ENCODE measurements at regions not wholly inside any gene's neighbourhood (a gene's known extent, or its start where the extent isn't known, plus 50 kb on each side); places are given as distances from the start of the nearest gene placed in this dataset.

GRCh38 chrY:15466891-15467290 lies 942.6 kb downstream of the NLGN4Y start:
- ChIA-PET POLR2A (no interaction called here), CTCF (no interaction called here)
- no peak overlapping the region for H3K27ac Mint-ChIP-seq
- ATAC-seq (ENCODE audit: low read depth) (no peak), DNase-seq (no peak)
- peaks cover 5% of the 10 kb centered on the region for H3K4me1 Mint-ChIP-seq
- no peaks in the 10 kb centered on the region for H3K9me3 Mint-ChIP-seq
- no peaks in the 10 kb centered on the region for H3K36me3 Mint-ChIP-seq (ENCODE audit: low read depth)
- no peaks in the 10 kb centered on the region for H3K27me3 Mint-ChIP-seq
- intact Hi-C loops (cut with micrococcal nuclease): no loop called here
- no peak overlapping the region for H3K4me3 Mint-ChIP-seq
- no peak for TF ChIP-seq CTCF (IDR thresholded peaks at IDR 0.05)

- ATAC-seq (ENCODE audit: low read depth): no peak
- TF ChIP-seq CTCF (IDR thresholded peaks at IDR 0.05): no peak
These were observed 943.8 kb downstream of the NLGN4Y start for GRCh38 chrY:15468091-15468490.

GRCh38 chrY:15471371-15471770 lies 947.0 kb downstream of the NLGN4Y start:
- DNase-seq (no peak), ATAC-seq (ENCODE audit: low read depth) (no peak)
- POLR2A ChIA-PET: no interaction called here
- Mint-ChIP-seq H3K27me3 (no peaks in the 10 kb centered on the region), H3K4me3 (no peak overlapping the region), H3K36me3 (ENCODE audit: low read depth) (no peaks in the 10 kb centered on the region), H3K27ac (no peak overlapping the region), H3K9me3 (no peaks in the 10 kb centered on the region), H3K4me1 (no peaks in the 10 kb centered on the region)
- intact Hi-C loops (cut with micrococcal nuclease): no loop called here
- TF ChIP-seq CTCF (IDR thresholded peaks at IDR 0.05): no peak
- CTCF ChIA-PET: no interaction called here

More at GRCh38 chrY:15468091-15468490, 943.8 kb downstream of the NLGN4Y start:
- intact Hi-C loops (cut with micrococcal nuclease): no loop called here
- ChIA-PET POLR2A (no interaction called here), CTCF (no interaction called here)
- Mint-ChIP-seq H3K36me3 (ENCODE audit: low read depth) (no peaks in the 10 kb centered on the region), H3K27me3 (no peaks in the 10 kb centered on the region), H3K4me1 (peaks cover 5% of the 10 kb centered on the region), H3K27ac (no peak overlapping the region), H3K9me3 (no peaks in the 10 kb centered on the region), H3K4me3 (no peak overlapping the region)
- DNase-seq: no peak

- H3K36me3 Mint-ChIP-seq (ENCODE audit: low read depth): no peaks in the 10 kb centered on the region
- CTCF ChIA-PET: no interaction called here
- H3K9me3 Mint-ChIP-seq: no peaks in the 10 kb centered on the region
- POLR2A ChIA-PET: no interaction called here
- ATAC-seq (ENCODE audit: low read depth): no peak
- H3K27ac Mint-ChIP-seq: no peak overlapping the region
- no peak for TF ChIP-seq CTCF (IDR thresholded peaks at IDR 0.05)
- DNase-seq: no peak
- H3K27me3 Mint-ChIP-seq: no peaks in the 10 kb centered on the region
- no peak overlapping the region for H3K4me3 Mint-ChIP-seq
- H3K4me1 Mint-ChIP-seq: no peaks in the 10 kb centered on the region
- intact Hi-C loops (cut with micrococcal nuclease): no loop called here
These were observed 954.1 kb downstream of the NLGN4Y start for GRCh38 chrY:15478348-15478963.

- Mint-ChIP-seq H3K4me3 (no peak overlapping the region), H3K4me1 (peaks cover 5% of the 10 kb centered on the region), H3K36me3 (ENCODE audit: low read depth) (no peaks in the 10 kb centered on the region), H3K27me3 (no peaks in the 10 kb centered on the region), H3K9me3 (no peaks in the 10 kb centered on the region), H3K27ac (no peak overlapping the region)
- intact Hi-C loops (cut with micrococcal nuclease): no loop called here
- ATAC-seq (ENCODE audit: low read depth) (no peak), DNase-seq (no peak)
- TF ChIP-seq CTCF (IDR thresholded peaks at IDR 0.05): no peak
- POLR2A ChIA-PET: no interaction called here
- CTCF ChIA-PET: no interaction called here
These were observed 976.2 kb downstream of the NLGN4Y start for GRCh38 chrY:15500536-15500935.

Measured in activated B cell treated with CpG ODN at 0.5 μM for 24 hours (primary cell).